ENCODE measurements at regions not wholly inside any gene's neighbourhood (a gene's known extent, or its start where the extent isn't known, plus 50 kb on each side); places are given as distances from the start of the nearest gene placed in this dataset.
A peak's percentile ranks its signal among the peaks of the same experiment; 100 is the strongest.

GRCh38 chr3:28799084-28799483, 450.5 kb upstream of the AZI2 start:
- no TSS peak for BruUV-seq (replicated peaks)
- ChIA-PET CTCF (no interaction called here), POLR2A (no interaction called here), RAD21 (ENCODE audit: low non-redundant PET in 1 of 2, low total read pairs in 2 of 2, uncharacterized antibody in 2 of 2, unreplicated experiment in 2 of 2) (interaction anchor here in 1 of 2 experiments (0.9 kb wide), 1 partner anchor 20 kb away, joined by 3 read pairs; no protein-coding TSS in a partner anchor)
- Histone ChIP-seq H3K4me2 (ENCODE audit: low read length) (no peak overlapping the region), H3K4me1 (ENCODE audit: control insufficient read depth in 1 of 2, insufficient read depth in 2 of 2, low read length in 2 of 2) (no peaks in the 10 kb centered on the region), H3K79me2 (ENCODE audit: insufficient read depth, low read length) (no peaks in the 10 kb centered on the region), H3K36me3 (ENCODE audit: control insufficient read depth in 1 of 2, insufficient read depth in 2 of 2, low read length in 2 of 2) (no peaks in the 10 kb centered on the region), H2AFZ (ENCODE audit: low read depth, low read length, poor library complexity, severe bottlenecking) (no peak overlapping the region), H3K9me3 (ENCODE audit: control insufficient read depth in 1 of 2, insufficient read depth in 1 of 2, low read depth in 1 of 2, low read length in 2 of 2) (no peaks in the 10 kb centered on the region), H3K9me2 (ENCODE audit: insufficient read depth) (no peaks in the 10 kb centered on the region), H3K4me3 (replicated peaks in 1 of 2; ENCODE audit: low read depth in 1 of 2, low read length in 2 of 2) (no peak overlapping the region), H4K20me1 (ENCODE audit: insufficient read depth) (no peaks in the 10 kb centered on the region), H3K9ac (ENCODE audit: low read length) (no peak overlapping the region), H3K27me3 (ENCODE audit: insufficient read depth, low read length) (no peaks in the 10 kb centered on the region), H3K27ac (ENCODE audit: low read depth, low read length) (no peak overlapping the region)
- ATAC-seq (peak; percentile 73), DNase-seq (ENCODE audit: low read depth, low spot score) (peak; percentile 4)
- TF ChIP-seq ZNF274 (IDR thresholded peaks at IDR 0.05; ENCODE audit: low read depth, low read length): no peak
- no peak for TF ChIP-seq POLR2A (IDR thresholded peaks at IDR 0.05; ENCODE audit: borderline replicate concordance, extremely low read depth, insufficient read depth, insufficient read length)
- TF ChIP-seq RAD21 (IDR thresholded peaks at IDR 0.05; ENCODE audit: low read depth): peak; percentile 41
- intact Hi-C loops (cut with micrococcal nuclease): no loop called here

GRCh38 chr3:28800203-28800602, 451.6 kb upstream of the AZI2 start:
- Histone ChIP-seq H3K4me1 (ENCODE audit: control insufficient read depth in 1 of 2, insufficient read depth in 2 of 2, low read length in 2 of 2) (no peaks in the 10 kb centered on the region), H3K4me2 (ENCODE audit: low read length) (no peak overlapping the region), H3K36me3 (ENCODE audit: control insufficient read depth in 1 of 2, insufficient read depth in 2 of 2, low read length in 2 of 2) (no peaks in the 10 kb centered on the region), H3K27ac (ENCODE audit: low read depth, low read length) (no peak overlapping the region), H3K27me3 (ENCODE audit: insufficient read depth, low read length) (no peaks in the 10 kb centered on the region), H3K4me3 (replicated peaks in 1 of 2; ENCODE audit: low read depth in 1 of 2, low read length in 2 of 2) (no peak overlapping the region), H2AFZ (ENCODE audit: low read depth, low read length, poor library complexity, severe bottlenecking) (no peak overlapping the region), H3K79me2 (ENCODE audit: insufficient read depth, low read length) (no peaks in the 10 kb centered on the region), H3K9me3 (ENCODE audit: control insufficient read depth in 1 of 2, insufficient read depth in 1 of 2, low read depth in 1 of 2, low read length in 2 of 2) (no peaks in the 10 kb centered on the region), H3K9ac (ENCODE audit: low read length) (no peak overlapping the region), H3K9me2 (ENCODE audit: insufficient read depth) (no peaks in the 10 kb centered on the region), H4K20me1 (ENCODE audit: insufficient read depth) (no peaks in the 10 kb centered on the region)
- intact Hi-C loops (cut with micrococcal nuclease): no loop called here
- CTCF ChIA-PET: no interaction called here
- no peak for ATAC-seq
- POLR2A ChIA-PET: no interaction called here
- RAD21 ChIA-PET (ENCODE audit: low non-redundant PET in 1 of 2, low total read pairs in 2 of 2, uncharacterized antibody in 2 of 2, unreplicated experiment in 2 of 2): no interaction called here
- BruUV-seq (replicated peaks): no TSS peak
- no peak for DNase-seq (ENCODE audit: low read depth, low spot score)
- TF ChIP-seq SIN3A (IDR thresholded peaks at IDR 0.05; ENCODE audit: low read depth) (no peak), CTCF (IDR thresholded peaks at IDR 0.05 in 2 of 3, conservative IDR thresholded peaks at IDR 0.05 in 1 of 3; ENCODE audit: borderline replicate concordance in 1 of 3, insufficient read depth in 1 of 3, low read depth in 2 of 3, low read length in 2 of 3) (no peak), ZNF274 (IDR thresholded peaks at IDR 0.05; ENCODE audit: low read depth, low read length) (no peak), ELF1 (IDR thresholded peaks at IDR 0.05; ENCODE audit: borderline replicate concordance, low read depth) (no peak), CBX3 (IDR thresholded peaks at IDR 0.05; ENCODE audit: low read depth) (no peak), TCF7L2 (IDR thresholded peaks at IDR 0.05; ENCODE audit: borderline replicate concordance, extremely low read depth, insufficient read depth, insufficient read length) (no peak), SRF (IDR thresholded peaks at IDR 0.05; ENCODE audit: low read depth) (no peak), SP1 (IDR thresholded peaks at IDR 0.05; ENCODE audit: low read depth) (no peak), EGR1 (IDR thresholded peaks at IDR 0.05; ENCODE audit: low read depth) (no peak), ATF3 (IDR thresholded peaks at IDR 0.05) (no peak), REST (IDR thresholded peaks at IDR 0.05; ENCODE audit: low read depth) (no peak), EZH2 (IDR thresholded peaks at IDR 0.05) (no peak), ZFX (IDR thresholded peaks at IDR 0.05) (no peak), EZH2phosphoT487 (IDR thresholded peaks at IDR 0.05; ENCODE audit: borderline replicate concordance) (no peak), POLR2AphosphoS5 (IDR thresholded peaks at IDR 0.05; ENCODE audit: low read depth, low read length) (no peak), RAD21 (IDR thresholded peaks at IDR 0.05; ENCODE audit: low read depth) (no peak)

Data from HCT116 (cell line).